ENCODE measurements at regions not wholly inside any gene's neighbourhood (a gene's known extent, or its start where the extent isn't known, plus 50 kb on each side); places are given as distances from the start of the nearest gene placed in this dataset.

DNA sequence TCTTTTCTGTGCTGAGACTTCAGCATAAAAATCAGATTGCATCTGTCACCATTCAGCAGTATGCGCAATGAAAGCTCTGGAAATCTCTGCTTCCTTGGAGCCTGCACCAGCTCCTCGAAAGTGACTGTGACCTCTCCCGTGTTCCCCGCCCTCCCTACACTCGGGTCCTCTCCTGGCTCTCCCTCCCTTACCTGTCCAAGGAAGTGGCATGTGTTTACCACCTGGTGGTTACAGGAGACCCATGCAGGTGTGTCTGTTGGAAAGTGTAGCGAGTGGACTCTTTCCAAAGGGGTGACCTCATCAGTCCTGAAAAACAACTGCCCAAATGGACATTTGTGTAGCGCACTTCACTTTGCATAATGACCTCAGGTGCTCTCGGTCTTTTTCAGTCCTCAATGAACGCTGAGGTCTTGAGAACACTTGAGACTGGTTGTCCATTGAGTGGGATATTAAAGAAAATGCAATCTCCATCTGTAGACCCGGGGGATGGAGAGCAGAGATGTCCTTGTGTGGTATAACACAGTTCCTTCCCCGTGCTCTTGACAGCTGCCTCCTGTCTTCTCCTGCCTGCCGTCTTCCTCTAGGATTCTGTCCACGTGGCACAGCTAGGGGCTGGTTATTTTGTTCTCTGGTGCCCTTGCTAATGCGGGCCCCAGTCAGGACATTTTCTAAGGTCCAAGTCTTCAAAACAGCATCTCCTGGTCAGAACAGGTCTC, 133.2 kb downstream of the ACKR3 start:
- ATAC-seq (no peak), DNase-seq (no peak)
- no peak overlapping the region for H3K4me3 Mint-ChIP-seq
- H3K27ac Mint-ChIP-seq, result no peak overlapping the region
- CTCF ChIA-PET, result interaction anchor here (0.6 kb wide), 1 partner anchor 275 kb away, joined by 3 read pairs; no protein-coding TSS in a partner anchor
- no peaks in the 10 kb centered on the region for H3K4me1 Mint-ChIP-seq
- no peaks in the 10 kb centered on the region for H3K36me3 Mint-ChIP-seq (ENCODE audit: low read depth)
- no peaks in the 10 kb centered on the region for H3K27me3 Mint-ChIP-seq
- POLR2A ChIA-PET, result no interaction called here
- intact Hi-C loops (cut with DNase I, micrococcal nuclease), result no loop called here
- H3K9me3 Mint-ChIP-seq (ENCODE audit: low read depth), result no peaks in the 10 kb centered on the region

DNA sequence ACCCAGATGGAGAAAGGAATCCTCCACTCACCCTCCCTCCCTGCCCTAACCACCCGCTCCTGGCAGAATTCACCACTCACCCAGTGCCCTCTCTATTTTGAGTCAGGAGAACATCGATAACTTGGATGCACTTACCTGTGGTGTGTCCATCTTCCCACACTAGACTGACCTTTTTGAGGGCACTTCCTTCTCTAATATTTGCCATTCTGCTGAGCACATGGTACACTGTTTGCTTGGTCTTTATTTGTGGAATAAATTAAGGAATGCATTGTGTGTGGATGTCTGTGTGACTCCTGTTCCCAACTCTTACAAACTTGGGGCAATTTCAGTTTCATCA, 133.7 kb downstream of the ACKR3 start:
- DNase-seq (no peak), ATAC-seq (no peak)
- Mint-ChIP-seq H3K4me3 (no peak overlapping the region), H3K27me3 (no peaks in the 10 kb centered on the region), H3K9me3 (ENCODE audit: low read depth) (no peaks in the 10 kb centered on the region), H3K4me1 (no peaks in the 10 kb centered on the region), H3K36me3 (ENCODE audit: low read depth) (no peaks in the 10 kb centered on the region), H3K27ac (no peak overlapping the region)
- ChIA-PET POLR2A (no interaction called here), CTCF (interaction anchor here (0.6 kb wide), 1 partner anchor 274 kb away, joined by 3 read pairs; no protein-coding TSS in a partner anchor)
- intact Hi-C loops (cut with DNase I, micrococcal nuclease), result no loop called here

- Mint-ChIP-seq H3K4me3 (no peak overlapping the region), H3K9me3 (ENCODE audit: low read depth) (no peaks in the 10 kb centered on the region), H3K4me1 (no peaks in the 10 kb centered on the region), H3K27ac (no peak overlapping the region), H3K27me3 (no peaks in the 10 kb centered on the region), H3K36me3 (ENCODE audit: low read depth) (no peaks in the 10 kb centered on the region)
- ChIA-PET POLR2A (no interaction called here), CTCF (no interaction called here)
- DNase-seq, result no peak
- intact Hi-C loops (cut with DNase I, micrococcal nuclease), result no loop called here
- no peak for ATAC-seq
Measured at GRCh38 chr2:236703906-236704305, 134.3 kb downstream of the ACKR3 start.

- H3K27ac Mint-ChIP-seq, result no peak overlapping the region
- DNase-seq (no peak), ATAC-seq (no peak)
- H3K9me3 Mint-ChIP-seq (ENCODE audit: low read depth), result no peaks in the 10 kb centered on the region
- H3K4me3 Mint-ChIP-seq, result no peak overlapping the region
- H3K36me3 Mint-ChIP-seq (ENCODE audit: low read depth), result no peaks in the 10 kb centered on the region
- ChIA-PET CTCF (no interaction called here), POLR2A (no interaction called here)
- no peaks in the 10 kb centered on the region for H3K27me3 Mint-ChIP-seq
- intact Hi-C loops (cut with DNase I, micrococcal nuclease), result no loop called here
- H3K4me1 Mint-ChIP-seq, result no peaks in the 10 kb centered on the region
Measured at GRCh38 chr2:236704887-236705286, 135.3 kb downstream of the ACKR3 start.

DNA sequence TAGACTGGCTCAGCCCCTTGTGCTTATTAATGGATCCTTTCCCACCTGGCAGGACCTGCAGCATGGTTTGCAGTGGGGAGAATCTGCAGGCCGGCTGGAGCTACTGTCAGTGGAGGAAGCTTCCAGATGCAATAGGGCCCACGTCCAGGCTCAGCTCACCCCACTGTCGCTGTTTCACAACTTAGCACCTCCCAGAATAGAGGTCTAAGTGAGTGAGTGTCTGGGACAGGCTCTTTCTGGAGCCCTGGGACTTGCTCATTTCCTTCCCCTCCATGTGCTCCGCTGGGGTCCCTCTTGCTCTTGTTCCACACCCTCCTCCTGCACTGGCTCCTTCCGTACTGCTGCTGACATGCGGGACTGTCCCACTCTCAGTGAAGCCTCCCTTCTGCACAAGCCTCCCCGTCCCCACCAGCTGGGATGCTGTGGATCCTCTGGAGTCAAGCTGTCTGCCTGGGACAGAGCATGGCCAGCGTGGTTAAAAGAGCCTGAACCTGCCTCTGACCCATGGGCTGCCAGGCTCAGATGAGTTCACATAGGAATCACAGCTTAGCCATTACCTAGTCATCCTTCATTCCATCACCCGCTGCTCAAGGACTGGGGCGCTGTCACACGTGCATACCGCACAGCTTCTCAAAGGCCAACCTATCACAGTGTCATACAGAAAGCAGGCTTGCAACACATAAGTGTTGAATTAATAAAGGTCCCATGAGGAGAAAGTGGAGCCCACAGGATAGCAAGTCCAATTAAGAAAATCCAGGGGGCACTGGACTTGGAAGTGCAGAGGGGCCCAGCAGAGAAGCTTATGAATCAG, 135.9 kb downstream of the ACKR3 start:
- H3K27ac Mint-ChIP-seq, result no peak overlapping the region
- no peaks in the 10 kb centered on the region for H3K27me3 Mint-ChIP-seq
- ChIA-PET CTCF (interaction anchor here (0.6 kb wide), 1 partner anchor 88 kb away, joined by 3 read pairs; no protein-coding TSS in a partner anchor), POLR2A (no interaction called here)
- H3K4me1 Mint-ChIP-seq, result no peaks in the 10 kb centered on the region
- intact Hi-C loops (cut with DNase I, micrococcal nuclease), result no loop called here
- ATAC-seq, result no peak
- no peaks in the 10 kb centered on the region for H3K9me3 Mint-ChIP-seq (ENCODE audit: low read depth)
- DNase-seq, result no peak
- no peak overlapping the region for H3K4me3 Mint-ChIP-seq
- H3K36me3 Mint-ChIP-seq (ENCODE audit: low read depth), result no peaks in the 10 kb centered on the region

- CTCF ChIA-PET, result interaction anchor here (0.6 kb wide), 1 partner anchor 89 kb away, joined by 3 read pairs; no protein-coding TSS in a partner anchor
- no peaks in the 10 kb centered on the region for H3K36me3 Mint-ChIP-seq (ENCODE audit: low read depth)
- H3K27me3 Mint-ChIP-seq, result no peaks in the 10 kb centered on the region
Measured at GRCh38 chr2:236706288-236706687, 136.7 kb downstream of the ACKR3 start.

DNA sequence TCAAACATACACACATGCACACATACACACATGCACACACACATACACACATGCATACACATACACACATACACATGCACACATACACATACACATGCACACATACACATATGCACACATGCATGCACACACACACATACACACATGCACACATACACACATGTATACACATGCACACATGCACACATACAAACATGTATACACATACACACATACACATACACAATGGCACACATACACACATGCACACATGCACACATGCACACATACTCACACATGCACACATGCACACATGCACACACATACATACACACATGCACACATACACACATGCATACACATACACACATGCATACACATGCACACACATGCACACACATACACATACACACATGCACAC, 137.2 kb downstream of the ACKR3 start:
- Mint-ChIP-seq H3K27ac (no peak overlapping the region), H3K36me3 (ENCODE audit: low read depth) (no peaks in the 10 kb centered on the region), H3K4me3 (no peak overlapping the region), H3K9me3 (ENCODE audit: low read depth) (no peaks in the 10 kb centered on the region), H3K4me1 (no peaks in the 10 kb centered on the region), H3K27me3 (no peaks in the 10 kb centered on the region)
- ChIA-PET CTCF (no interaction called here), POLR2A (no interaction called here)
- no peak for DNase-seq
- intact Hi-C loops (cut with DNase I, micrococcal nuclease), result no loop called here
- ATAC-seq, result no peak

More at GRCh38 chr2:236706288-236706687, 136.7 kb downstream of the ACKR3 start:
- no peak for ATAC-seq
- Mint-ChIP-seq H3K4me3 (no peak overlapping the region), H3K27ac (no peak overlapping the region), H3K9me3 (ENCODE audit: low read depth) (no peaks in the 10 kb centered on the region), H3K4me1 (no peaks in the 10 kb centered on the region)
- POLR2A ChIA-PET, result no interaction called here
- intact Hi-C loops (cut with DNase I, micrococcal nuclease), result no loop called here
- DNase-seq, result no peak

DNA sequence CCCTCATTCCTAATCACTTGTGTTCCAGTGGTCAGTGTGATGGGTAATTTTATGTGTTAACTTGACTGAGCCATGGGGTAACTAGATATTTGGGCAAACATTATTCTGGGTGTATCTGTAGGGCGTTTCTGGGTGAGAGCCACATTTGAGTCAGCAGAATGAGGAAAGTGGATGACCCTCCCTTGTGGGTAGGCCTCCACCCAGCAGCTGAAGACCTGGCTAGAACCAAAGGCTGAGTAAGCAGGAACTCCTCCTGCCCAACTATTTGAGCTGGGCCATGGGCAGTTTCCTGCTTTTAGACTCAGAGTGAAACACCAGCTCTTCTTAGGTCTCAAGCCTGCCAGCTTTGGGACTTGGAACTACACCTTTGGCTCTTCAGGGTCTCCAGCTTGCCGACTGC, 141.8 kb downstream of the ACKR3 start:
- H3K9me3 Mint-ChIP-seq (ENCODE audit: low read depth), result no peaks in the 10 kb centered on the region

GRCh38 chr2:236712304-236712703, 142.7 kb downstream of the ACKR3 start:
- POLR2A ChIA-PET, result no interaction called here
- CTCF ChIA-PET, result no interaction called here
- H3K36me3 Mint-ChIP-seq (ENCODE audit: low read depth), result no peaks in the 10 kb centered on the region

More for the DNA sequence above, 141.8 kb downstream of the ACKR3 start:
- H3K27me3 Mint-ChIP-seq, result peaks cover 7% of the 10 kb centered on the region
- H3K4me3 Mint-ChIP-seq, result no peak overlapping the region
- H3K4me1 Mint-ChIP-seq, result no peaks in the 10 kb centered on the region
- no peak overlapping the region for H3K27ac Mint-ChIP-seq
- ATAC-seq, result no peak
- DNase-seq, result no peak
- H3K36me3 Mint-ChIP-seq (ENCODE audit: low read depth), result no peaks in the 10 kb centered on the region
- intact Hi-C loops (cut with DNase I, micrococcal nuclease), result no loop called here
- CTCF ChIA-PET, result no interaction called here
- POLR2A ChIA-PET, result no interaction called here

GRCh38 chr2:236712961-236713673, 143.5 kb downstream of the ACKR3 start:
- Mint-ChIP-seq H3K27me3 (peaks cover 10% of the 10 kb centered on the region), H3K36me3 (ENCODE audit: low read depth) (no peaks in the 10 kb centered on the region), H3K9me3 (ENCODE audit: low read depth) (no peaks in the 10 kb centered on the region), H3K4me3 (no peak overlapping the region), H3K4me1 (no peaks in the 10 kb centered on the region), H3K27ac (no peak overlapping the region)
- no peak for DNase-seq
- intact Hi-C loops (cut with DNase I, micrococcal nuclease), result no loop called here
- ChIA-PET POLR2A (no interaction called here), CTCF (no interaction called here)
- ATAC-seq, result no peak

More at GRCh38 chr2:236712304-236712703, 142.7 kb downstream of the ACKR3 start:
- no peak overlapping the region for H3K4me3 Mint-ChIP-seq
- DNase-seq (no peak), ATAC-seq (no peak)
- peaks cover 10% of the 10 kb centered on the region for H3K27me3 Mint-ChIP-seq
- intact Hi-C loops (cut with DNase I, micrococcal nuclease), result no loop called here
- H3K4me1 Mint-ChIP-seq, result no peaks in the 10 kb centered on the region
- no peak overlapping the region for H3K27ac Mint-ChIP-seq
- no peaks in the 10 kb centered on the region for H3K9me3 Mint-ChIP-seq (ENCODE audit: low read depth)

GRCh38 chr2:236714080-236714479, 144.5 kb downstream of the ACKR3 start:
- ATAC-seq, result no peak
- intact Hi-C loops (cut with DNase I, micrococcal nuclease), result no loop called here
- ChIA-PET CTCF (interaction anchor here (0.6 kb wide), 1 partner anchor 12 kb away, joined by 3 read pairs; no protein-coding TSS in a partner anchor), POLR2A (no interaction called here)
- H3K27ac Mint-ChIP-seq, result no peak overlapping the region
- no peak for DNase-seq
- H3K4me3 Mint-ChIP-seq, result no peak overlapping the region
- H3K36me3 Mint-ChIP-seq (ENCODE audit: low read depth), result no peaks in the 10 kb centered on the region
- H3K4me1 Mint-ChIP-seq, result no peaks in the 10 kb centered on the region
- H3K27me3 Mint-ChIP-seq, result peaks cover 13% of the 10 kb centered on the region
- no peaks in the 10 kb centered on the region for H3K9me3 Mint-ChIP-seq (ENCODE audit: low read depth)

DNA sequence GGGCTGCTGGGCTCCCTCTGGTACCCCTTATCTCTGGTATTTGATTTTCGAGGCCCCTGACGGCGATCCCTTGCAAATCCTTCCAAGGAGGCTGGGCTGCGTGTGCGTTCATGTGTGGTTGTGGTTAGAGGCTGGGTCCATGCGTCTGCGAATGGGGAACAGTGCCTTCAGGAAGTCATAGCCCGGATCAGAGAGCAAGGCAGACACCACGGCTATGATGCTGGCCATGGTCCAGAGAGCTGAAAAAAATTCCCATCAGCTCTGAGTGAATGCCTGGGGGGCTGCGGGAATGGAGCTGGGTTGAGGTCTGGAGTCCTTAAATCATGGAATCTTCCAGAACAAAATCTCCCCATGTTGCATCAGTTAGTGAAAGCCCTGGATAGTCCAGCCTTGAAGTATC, 145.5 kb downstream of the ACKR3 start:
- H3K9me3 Mint-ChIP-seq (ENCODE audit: low read depth), result no peaks in the 10 kb centered on the region
- intact Hi-C loops (cut with DNase I, micrococcal nuclease), result no loop called here
- no peaks in the 10 kb centered on the region for H3K36me3 Mint-ChIP-seq (ENCODE audit: low read depth)
- no peaks in the 10 kb centered on the region for H3K4me1 Mint-ChIP-seq
- CTCF ChIA-PET, result no interaction called here
- POLR2A ChIA-PET, result no interaction called here
- H3K27ac Mint-ChIP-seq, result no peak overlapping the region
- peaks cover 13% of the 10 kb centered on the region for H3K27me3 Mint-ChIP-seq
- ATAC-seq, result no peak
- no peak overlapping the region for H3K4me3 Mint-ChIP-seq
- DNase-seq, result no peak

All from activated CD4-positive, alpha-beta T cell treated with anti-CD3 and anti-CD28 coated beads for 36 hours (primary cell).